ENCODE measurements at regions not wholly inside any gene's neighbourhood (a gene's known extent, or its start where the extent isn't known, plus 50 kb on each side); places are given as distances from the start of the nearest gene placed in this dataset.
A peak's percentile ranks its signal among the peaks of the same experiment; 100 is the strongest.
"Not testable (repeated sequence)": the region's sequence is repeated elsewhere in the genome, so short reads cannot be mapped to it uniquely, and the experiment has no call there.

DNA sequence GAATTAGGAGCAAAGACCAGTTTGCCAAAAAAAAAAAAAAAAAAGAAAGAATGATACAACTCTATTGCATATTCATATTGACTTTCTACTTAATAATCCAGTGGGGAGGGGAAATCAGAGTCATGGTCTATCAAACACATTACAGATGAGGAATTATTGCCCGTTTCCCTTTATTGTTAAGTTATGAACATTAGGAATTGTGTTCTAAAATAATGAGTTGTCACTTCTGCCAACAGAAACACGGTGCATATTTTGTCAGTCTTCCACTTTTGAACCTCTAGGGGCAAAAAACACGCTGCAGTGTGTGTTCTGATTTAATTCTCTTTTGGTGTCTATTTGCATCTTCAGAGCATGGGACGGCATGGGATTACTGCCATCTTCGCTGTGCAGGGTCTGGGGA lies 115.7 kb upstream of the RHOBTB1 start:
- DNase-seq (ENCODE audit: low spot score) (no peak), ATAC-seq (no peak)

DNA sequence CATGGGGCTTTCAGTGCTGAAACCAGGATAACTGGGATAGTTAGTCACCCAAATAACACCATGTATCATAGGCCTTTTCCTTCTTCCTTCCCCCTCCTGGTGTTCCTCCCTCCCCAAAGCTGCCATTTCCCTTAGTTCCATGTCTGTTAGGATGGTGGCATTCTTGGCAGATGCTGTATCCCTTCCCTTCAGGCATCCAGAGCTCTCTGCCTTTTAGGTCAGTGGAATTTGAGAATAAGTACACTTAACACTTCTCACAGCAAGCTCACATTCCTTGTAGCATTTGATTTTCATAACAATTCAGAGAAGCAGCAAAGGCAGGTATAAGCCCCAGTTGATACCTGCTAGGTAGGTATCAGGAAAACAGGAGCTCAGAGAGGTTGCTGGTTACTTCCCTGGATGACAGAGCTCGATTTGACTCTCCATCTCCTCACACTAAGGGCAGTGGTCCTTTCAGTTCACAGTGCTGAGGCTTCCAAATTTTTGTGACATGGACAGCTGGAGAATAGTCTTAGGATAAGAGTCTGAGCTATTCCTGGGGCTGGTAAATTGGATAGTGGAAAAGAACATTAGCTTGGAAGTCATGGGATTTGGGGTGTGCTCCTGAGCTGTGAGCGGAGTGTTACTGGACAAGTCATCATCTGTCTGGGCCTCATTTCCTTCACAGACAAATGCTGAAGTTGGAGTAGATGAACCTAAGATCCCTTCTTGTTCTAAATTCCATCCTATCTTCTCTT lies 108.7 kb upstream of the RHOBTB1 start:
- ATAC-seq = no peak
- no peak for DNase-seq (ENCODE audit: low spot score)

DNA sequence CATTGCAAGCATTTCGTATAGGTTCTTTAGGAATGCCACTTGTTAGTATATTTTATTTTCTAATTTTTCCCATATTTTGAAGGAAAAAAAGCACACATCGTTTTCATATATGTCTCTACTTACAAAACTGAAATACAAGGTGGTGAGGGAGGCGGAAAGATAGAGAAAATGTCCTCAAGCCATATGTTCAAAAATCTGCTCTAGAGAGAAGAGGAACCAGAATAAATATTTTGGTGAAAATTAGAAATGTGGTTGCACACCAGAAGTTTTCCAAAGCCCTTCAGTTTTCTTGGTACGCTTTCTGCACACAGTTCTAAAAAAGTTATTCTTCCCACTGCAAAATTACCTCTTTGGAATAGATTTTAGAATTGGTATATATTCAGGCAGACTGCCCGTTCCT lies 107.4 kb upstream of the RHOBTB1 start:
- no peak for ATAC-seq
- no peak for DNase-seq (ENCODE audit: low spot score)

DNA sequence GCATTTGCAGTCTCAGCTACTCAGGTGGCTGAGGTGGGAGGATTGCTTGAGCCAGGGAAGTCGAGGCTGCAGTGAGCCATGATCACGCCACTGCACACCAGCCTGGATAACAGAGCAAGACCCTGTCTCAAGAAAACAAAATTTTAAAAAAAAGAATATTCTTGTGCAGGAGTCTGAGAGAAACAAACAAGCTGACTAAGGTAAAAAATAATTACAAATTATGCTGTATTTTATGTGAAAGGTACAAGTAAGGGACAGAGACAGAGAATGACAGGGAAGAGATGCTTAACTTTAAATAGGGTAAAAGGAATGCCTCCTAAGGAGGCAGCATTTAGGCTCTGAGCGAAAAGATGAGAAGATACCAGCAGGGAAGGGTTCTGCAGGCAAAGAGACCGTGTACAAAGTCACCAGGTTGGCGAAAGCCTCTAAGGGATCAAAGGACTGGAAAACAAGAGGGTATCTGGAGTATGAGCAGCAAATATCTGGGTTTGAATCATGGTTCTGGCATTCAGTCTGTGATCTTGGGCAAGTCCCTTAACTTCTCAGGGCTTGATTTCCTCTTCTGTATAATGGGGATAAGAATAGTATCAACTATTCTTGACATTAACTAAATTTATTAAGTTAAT lies 106.2 kb upstream of the RHOBTB1 start:
- no peak for ATAC-seq
- no peak for DNase-seq (ENCODE audit: low spot score)

DNA sequence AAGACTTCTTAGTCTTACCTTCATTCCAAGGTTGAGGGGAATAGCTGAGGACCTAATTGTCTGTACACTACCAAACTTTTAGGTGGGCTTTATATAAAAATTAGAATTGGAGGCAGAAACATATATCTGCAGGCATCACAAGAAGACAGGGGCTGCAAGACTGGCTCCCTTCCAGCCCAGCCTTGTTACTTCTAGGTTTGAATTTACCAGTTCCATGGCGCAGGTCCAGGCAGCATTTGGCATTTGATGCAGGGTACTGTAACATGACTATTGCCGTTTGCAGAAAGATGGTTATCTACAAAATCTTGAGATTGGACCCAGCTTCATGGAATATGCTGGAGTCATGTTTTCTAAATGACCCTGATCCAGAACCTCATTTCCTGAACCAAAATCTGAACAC lies 105.4 kb upstream of the RHOBTB1 start:
- DNase-seq (ENCODE audit: low spot score) = no peak
- ATAC-seq = no peak

DNA sequence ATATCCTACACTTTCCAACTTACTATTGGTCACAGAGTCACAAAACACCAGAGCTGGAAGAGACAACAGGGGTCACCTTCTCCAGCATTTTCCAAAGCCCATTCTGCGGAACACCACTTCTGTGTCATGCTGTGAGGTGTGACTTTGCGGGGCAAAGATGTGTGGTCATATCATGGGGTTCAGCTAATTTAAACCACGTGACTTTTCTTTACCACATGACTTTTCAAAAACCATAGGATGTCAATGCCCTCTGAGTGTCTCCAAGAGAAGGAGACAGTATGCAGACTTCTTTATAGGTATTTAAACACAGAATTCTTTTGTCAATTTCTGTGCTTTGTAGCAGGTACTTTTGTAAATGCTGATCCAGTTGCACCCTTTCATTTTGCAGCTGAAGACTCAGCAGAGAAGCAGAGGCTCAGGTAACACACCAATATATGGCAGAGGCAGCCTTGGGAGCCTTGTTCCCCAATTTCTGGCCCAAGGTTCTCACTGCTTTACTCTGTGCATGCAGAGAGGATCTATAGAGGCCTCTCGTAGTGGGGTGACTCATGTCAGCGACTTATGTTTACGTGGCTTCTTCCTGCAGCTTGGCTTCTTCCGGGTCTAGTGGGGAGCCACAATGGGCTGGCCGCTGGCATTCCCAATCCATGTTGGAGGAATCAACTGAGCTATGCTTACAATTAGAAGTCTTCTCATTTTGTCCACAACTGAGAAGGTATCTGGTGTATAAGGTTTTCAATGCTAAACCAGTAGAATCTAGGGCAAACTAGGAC lies 104.0 kb upstream of the RHOBTB1 start:
- no peak for ATAC-seq
- DNase-seq (ENCODE audit: low spot score) = no peak

DNA sequence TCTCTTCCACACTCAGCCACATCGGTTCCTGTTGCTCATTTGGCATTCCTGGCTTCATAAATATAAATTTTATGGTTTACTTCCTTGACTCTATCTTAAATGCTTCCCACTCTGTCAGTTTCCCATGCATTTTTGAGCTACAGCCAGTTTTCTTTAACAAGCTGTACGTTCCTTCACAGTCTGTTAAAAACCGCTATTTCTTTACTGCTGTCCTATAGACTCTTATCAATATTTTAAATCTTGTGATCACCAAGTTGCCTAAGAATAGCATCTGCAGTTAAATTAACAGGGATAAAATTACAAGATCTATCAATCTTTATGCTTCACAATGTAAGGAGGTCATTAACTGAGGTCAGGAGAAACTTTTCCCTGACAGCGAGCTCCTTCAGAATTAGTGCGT lies 103.1 kb upstream of the RHOBTB1 start:
- DNase-seq (ENCODE audit: low spot score) = no peak
- no peak for ATAC-seq

DNA sequence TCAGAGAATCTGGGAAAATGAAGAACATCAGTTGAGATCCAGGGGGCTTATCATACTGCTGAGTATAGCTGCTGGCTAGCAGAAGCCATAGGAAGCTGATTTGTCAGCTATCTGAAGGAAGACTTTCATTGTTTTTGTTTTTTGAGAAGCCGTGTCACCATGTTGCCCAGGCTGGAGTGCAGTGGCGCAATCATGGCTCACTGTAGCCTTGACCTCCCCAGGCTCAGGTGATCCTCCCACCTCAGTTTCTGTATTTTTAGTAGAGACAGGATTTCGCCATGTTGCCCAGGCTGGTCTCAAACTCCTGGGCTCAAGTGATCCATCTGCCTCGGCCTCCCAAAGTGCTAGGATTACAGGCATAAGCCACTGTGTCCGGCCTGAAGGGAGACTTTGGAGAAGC lies 101.5 kb upstream of the RHOBTB1 start:
- ATAC-seq; DNase-seq (ENCODE audit: low spot score): not testable (repeated sequence)

DNA sequence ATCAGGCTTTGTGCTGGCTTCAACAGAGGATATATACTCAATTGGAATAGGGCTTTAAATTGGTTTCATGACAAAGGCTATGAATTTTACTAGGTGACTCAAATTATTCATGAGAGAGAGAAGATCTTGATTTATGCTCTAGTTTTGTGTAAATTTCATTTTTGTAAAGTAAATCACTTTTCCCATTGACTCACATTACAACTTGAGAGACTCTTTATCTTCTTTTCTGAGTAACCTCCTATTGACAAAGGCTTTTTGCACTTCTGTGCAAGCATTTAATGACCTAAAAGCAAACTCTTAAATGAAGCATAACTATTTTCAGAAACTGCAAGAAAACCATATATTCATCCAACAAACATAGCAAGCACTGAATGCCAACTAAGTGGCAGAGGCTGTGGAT lies 98.5 kb upstream of the RHOBTB1 start:
- ATAC-seq (no peak), DNase-seq (ENCODE audit: low spot score) (no peak)

DNA sequence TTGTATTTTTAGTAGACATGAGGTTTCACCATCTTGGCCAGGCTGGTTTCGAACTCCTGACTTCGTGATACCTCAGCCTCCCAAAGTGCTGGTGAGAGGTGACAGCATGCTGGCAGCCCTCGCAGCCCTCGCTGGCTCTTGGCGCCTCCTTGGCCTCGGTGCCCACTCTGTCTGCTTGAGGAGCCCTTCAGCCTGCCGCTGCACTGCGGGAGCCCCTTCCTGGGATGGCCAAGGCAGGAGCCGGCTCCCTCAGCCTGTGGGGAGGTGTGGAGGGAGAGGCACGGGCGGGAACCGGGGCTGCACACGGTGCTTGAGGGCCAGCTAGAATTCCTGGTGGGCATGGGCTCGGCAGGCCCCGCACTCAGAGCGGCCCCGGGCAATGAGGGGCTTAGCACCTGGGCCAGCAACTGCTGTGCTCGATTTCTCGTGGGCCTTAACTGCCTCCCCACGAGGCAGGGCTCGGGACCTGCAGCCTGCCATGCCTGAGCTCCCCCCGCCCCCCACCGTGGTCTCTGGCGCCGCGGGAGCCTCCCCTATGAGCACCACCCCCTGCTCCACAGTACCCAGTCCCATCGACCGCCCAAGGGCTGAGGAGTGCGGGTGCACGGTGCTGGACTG lies 96.5 kb upstream of the RHOBTB1 start:
- no peak for DNase-seq (ENCODE audit: low spot score)
- no peak for ATAC-seq

DNA sequence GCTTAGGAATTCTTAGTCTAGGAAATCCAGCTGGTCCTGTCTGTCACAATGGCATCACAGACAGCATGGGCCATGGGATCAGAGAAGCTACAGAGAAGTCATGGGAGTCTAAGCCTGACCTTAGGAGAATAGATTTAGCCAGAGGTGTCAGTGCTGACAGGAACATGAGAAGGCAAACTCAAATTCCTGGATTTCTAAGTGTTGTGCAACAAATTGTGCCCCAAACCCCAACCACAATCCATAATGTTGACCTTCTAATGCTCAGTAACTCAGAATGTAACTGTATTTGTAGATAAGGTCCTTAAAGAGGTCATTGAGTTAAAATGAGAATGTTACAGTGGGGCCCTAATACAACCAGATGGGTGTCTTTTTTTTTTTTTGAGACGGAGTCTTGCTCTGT lies 95.9 kb upstream of the RHOBTB1 start:
- DNase-seq (ENCODE audit: low spot score) (no peak), ATAC-seq (no peak)

DNA sequence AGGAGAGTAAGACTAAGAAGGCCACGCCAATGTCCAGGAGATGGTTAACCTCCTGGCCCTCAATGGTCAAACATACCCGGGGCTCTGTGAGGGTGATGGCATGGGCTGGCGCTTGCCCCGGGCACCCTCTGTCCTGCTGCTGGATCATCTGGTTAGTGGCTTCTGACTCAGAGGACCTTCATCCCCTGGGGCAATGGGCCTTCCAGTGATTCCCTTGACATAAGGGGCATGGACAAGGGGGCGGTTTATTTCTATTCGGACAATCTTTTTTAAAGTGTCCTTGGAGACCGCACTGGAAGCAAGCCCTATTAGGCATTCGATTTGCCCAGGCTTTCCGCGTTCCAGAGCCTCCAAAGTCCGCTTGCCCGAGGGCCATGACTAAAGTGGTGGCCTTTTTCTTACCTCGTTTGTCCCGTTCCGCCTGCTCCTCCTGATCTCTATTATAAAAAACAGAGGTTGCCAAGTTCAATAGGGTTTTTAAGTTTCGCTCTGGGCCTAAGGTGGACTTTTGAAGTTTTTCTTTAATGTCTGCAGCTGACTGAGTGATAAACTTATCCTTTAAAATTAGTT lies 93.4 kb upstream of the RHOBTB1 start:
- not testable (repeated sequence) for ATAC-seq

DNA sequence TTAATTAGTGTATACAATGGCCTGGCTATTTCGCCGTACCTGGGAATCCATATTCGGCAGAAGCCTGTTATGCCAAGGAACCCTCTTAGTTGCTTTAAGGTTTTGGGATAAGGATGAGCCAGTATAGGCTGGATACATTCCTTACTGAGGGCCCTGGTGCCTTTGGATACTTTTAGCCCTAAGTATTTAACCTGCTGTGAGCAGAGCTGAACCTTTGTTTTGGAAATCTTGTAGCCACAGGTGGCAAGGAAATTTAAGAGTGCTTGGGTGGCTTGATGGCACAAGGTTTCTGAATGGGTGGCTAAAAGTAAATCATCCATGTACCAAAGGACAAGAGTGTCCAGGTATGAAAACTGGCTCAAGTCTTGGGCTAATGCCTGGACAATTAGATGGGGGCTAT lies 92.2 kb upstream of the RHOBTB1 start:
- DNase-seq (ENCODE audit: low spot score); ATAC-seq: not testable (repeated sequence)

More for the DNA sequence above, 93.4 kb upstream of the RHOBTB1 start:
- DNase-seq (ENCODE audit: low spot score) = not testable (repeated sequence)

DNA sequence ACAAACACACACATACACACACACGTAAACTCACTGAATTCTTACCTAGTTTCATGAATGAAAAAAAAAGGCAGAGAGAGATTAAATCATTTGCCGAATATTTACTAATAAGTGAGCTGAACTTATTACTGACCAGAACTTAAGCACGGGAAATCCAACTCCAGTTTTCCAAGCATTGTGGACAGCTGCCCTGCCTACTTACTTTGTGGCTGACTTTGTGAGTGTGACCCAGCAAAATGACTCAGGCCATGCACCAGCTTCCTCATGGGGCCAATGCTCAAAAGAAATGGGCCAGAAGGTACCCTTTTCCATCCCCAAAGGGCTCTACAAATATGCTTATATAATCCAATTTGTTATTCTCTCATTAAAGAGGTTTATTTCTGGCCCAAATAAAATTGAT lies 87.4 kb upstream of the RHOBTB1 start:
- DNase-seq (ENCODE audit: low spot score) (no peak), ATAC-seq (no peak)

DNA sequence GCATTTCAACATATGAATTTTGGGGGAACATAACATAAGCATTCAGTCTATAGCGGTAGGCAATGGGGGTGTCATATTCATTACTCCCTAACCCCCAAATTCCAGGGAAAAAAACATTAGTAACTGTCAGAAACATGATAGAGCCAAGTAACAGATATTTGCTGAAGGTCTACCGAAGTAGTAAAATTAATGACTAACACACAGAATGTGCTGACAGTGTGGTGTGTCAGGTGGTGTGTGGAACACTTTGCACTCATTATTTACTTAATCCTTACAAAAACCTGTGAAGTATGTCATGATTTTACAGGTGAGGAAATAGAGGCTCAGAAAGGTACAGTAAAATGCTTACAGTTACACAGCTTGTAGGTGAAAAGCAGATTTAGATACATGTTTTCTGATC lies 85.4 kb upstream of the RHOBTB1 start:
- DNase-seq (ENCODE audit: low spot score) = no peak

DNA sequence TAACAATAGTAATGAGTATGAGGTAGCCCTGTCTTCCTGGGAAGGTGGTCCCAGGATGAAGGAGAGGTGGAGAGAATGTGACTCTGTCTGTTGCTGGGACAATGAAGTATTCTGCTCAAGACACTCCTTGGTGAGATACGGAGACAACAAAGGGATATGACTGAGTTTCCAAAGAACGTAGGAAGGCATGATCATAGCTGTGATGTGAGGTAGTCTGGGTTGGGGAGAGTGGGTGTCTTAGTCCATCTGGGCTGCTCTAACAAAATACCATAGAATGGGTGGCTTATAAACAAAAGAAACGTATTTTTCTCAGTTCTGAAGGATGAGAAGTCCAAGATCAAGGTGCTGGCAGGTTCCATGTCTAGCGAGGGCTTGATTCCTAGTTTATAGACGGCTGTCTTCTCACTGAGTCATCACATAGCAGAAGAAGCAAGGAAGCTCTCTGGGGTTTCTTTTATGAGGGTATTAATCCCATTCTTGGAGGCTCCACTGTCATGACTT lies 84.9 kb upstream of the RHOBTB1 start:
- no peak for ATAC-seq
- no peak for DNase-seq (ENCODE audit: low spot score)

More for the DNA sequence above, 85.4 kb upstream of the RHOBTB1 start:
- ATAC-seq = no peak

DNA sequence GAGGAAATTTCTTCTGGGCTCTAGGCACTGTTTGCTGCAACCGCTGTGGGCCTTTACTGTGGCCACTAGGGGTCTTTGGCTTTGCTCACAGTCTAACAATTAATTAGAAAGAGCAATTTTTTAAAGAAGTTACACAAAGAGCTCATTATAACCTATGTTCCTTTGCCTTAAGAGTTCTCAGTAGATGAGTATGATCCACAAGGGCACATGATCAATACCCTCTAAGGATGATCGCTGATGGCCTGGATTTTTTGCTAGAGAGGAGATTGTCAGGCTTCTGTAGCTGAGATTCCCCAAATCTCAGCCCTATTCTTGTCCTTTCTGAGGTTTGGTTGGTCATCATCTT lies 80.8 kb upstream of the RHOBTB1 start:
- ATAC-seq (peak; percentile 53), DNase-seq (ENCODE audit: low spot score) (no peak)

DNA sequence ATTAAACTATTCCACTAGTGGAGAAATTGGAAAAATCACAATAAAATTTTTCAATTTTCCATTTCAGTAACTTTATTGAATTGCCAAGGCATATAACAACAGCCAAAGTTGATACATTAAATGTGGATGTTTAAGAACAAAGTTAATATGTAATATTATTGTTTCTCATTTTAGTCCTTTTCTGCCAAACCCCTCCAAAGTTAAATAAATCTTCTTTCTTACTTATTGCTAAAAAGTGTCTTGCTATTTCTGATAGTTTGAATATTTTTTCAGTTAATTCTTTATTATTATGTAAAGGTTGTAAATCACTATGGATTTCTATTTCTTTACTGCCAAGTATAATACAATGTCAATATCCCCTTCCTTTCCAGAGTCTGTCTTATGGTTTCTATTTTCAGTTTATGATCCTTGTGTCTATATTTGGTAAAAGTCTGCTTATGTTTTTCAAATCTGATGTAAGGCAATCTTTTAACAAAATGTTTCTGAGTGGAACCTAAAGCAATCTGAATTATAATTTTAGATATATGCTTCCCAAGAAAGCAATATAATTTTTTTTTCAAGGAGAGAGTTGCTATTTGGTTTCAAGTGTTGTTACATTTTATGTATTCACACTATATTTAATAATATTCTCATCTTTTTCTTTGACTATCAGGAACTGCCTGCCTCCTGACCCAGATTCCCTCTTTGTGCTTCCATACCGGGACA lies 80.3 kb upstream of the RHOBTB1 start:
- DNase-seq (ENCODE audit: low spot score) = no peak
- ATAC-seq = no peak

DNA sequence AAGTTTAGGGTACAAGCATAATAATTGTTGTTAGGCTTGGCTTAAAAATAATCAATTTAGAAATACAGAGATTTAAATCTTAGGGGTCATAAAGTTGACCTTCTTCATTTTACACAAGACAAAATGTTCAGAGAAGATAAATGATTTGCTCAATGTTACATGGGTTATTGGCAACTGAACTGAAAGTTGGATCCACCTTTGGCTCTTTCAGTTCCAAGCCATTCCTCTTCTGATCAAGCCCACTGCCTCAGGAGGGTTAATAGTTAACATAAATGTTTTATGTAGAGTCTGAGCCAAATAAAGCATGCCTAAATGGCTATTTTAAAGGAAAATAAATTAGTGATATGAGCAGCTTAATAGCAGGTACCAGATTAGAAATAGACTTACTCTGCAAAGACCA lies 79.1 kb upstream of the RHOBTB1 start:
- ATAC-seq = peak; percentile 60
- DNase-seq (ENCODE audit: low spot score) = no peak

DNA sequence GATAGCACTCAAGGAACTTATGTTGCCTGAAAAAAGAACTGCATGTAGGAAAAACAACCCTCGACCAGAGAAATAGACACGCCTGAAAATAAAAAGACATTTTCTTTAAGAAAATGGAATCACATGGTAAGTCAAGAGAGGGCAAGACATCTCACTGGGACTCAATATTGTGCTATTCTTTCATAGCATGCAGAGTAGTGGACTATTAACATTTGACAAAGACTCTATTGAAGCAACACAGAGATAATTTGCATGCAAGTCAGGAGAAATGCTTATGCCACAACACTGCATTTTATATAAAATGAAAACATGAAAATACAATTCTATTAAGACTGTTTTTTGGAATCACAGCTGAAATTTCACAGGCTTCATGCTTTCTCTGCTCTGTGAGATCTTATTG lies 77.9 kb upstream of the RHOBTB1 start:
- no peak for ATAC-seq

More for the DNA sequence above, 77.9 kb upstream of the RHOBTB1 start:
- DNase-seq (ENCODE audit: low spot score) = no peak
